ENCODE measurements at regions not wholly inside any gene's neighbourhood (a gene's known extent, or its start where the extent isn't known, plus 50 kb on each side); places are given as distances from the start of the nearest gene placed in this dataset.
A peak's percentile ranks its signal among the peaks of the same experiment; 100 is the strongest.

GRCh38 chr2:66382091-66382490, 52.8 kb upstream of the MEIS1 start:
- FAIRE-seq, result no peak

GRCh38 chr2:66379473-66379872, 55.5 kb upstream of the MEIS1 start:
- peak; percentile 3 for FAIRE-seq

GRCh38 chr2:66377832-66378231, 57.1 kb upstream of the MEIS1 start:
- no peak for FAIRE-seq

- FAIRE-seq, result no peak
Observed at GRCh38 chr2:66370824-66371223, 64.1 kb upstream of the MEIS1 start.

GRCh38 chr2:66366619-66367018, 68.3 kb upstream of the MEIS1 start:
- FAIRE-seq, result no peak

- no peak for FAIRE-seq
Observed at GRCh38 chr2:66364495-66365333, 70.2 kb upstream of the MEIS1 start.

GRCh38 chr2:66362701-66363100, 72.2 kb upstream of the MEIS1 start:
- no peak for FAIRE-seq

- FAIRE-seq, result no peak
Observed at GRCh38 chr2:66346231-66346664, 88.7 kb upstream of the MEIS1 start.

- no peak for FAIRE-seq
Observed at GRCh38 chr2:66344087-66344663, 90.8 kb upstream of the MEIS1 start.

- no peak for FAIRE-seq
Observed at GRCh38 chr2:66343259-66343658, 91.7 kb upstream of the MEIS1 start.

GRCh38 chr2:66340521-66340920, 94.4 kb upstream of the MEIS1 start:
- no peak for FAIRE-seq

- no peak for FAIRE-seq
Observed at GRCh38 chr2:66334237-66335029, 100.5 kb upstream of the MEIS1 start.

- FAIRE-seq, result no peak
Observed at GRCh38 chr2:66331176-66331575, 103.7 kb upstream of the MEIS1 start.

GRCh38 chr2:66329081-66329605, 105.8 kb upstream of the MEIS1 start:
- no peak for FAIRE-seq

GRCh38 chr2:66327066-66327740, 107.7 kb upstream of the MEIS1 start:
- no peak for FAIRE-seq

GRCh38 chr2:66324909-66325528, 109.9 kb upstream of the MEIS1 start:
- no peak for FAIRE-seq

GRCh38 chr2:66324356-66324755, 110.6 kb upstream of the MEIS1 start:
- no peak for FAIRE-seq

GRCh38 chr2:66323406-66323805, 111.5 kb upstream of the MEIS1 start:
- no peak for FAIRE-seq

- FAIRE-seq, result no peak
Observed at GRCh38 chr2:66322506-66323260, 112.2 kb upstream of the MEIS1 start.

- FAIRE-seq, result no peak
Observed at GRCh38 chr2:66318009-66318561, 116.8 kb upstream of the MEIS1 start.

GRCh38 chr2:66317268-66317890, 117.5 kb upstream of the MEIS1 start:
- FAIRE-seq, result no peak

Data from A204.1 (cell line).